Spleen (tissue), 7 donors: ENCODE measurements at regions not wholly inside any gene's neighbourhood (a gene's known extent, or its start where the extent isn't known, plus 50 kb on each side); places are given as distances from the start of the nearest gene placed in this dataset.

ENCODE experiments used
- POLR2A ChIP-seq, 3 donors: fragments of 450-650 bp; IDR thresholded peaks; one replicate each; pipeline ENCODE4 v1.5.1; 2017; ENCODE audit warnings: antibody characterized with exemption in 3 of 3, mild to moderate bottlenecking in 1 of 3
- TF ChIP-seq, protein P1 (sequence below), 11 experiments: fragments of 200-600 bp in 7 of 11; fragments of 450-650 bp in 4 of 11; sonication (generic) in 4 of 11; IDR thresholded peaks in 8 of 11; conservative IDR thresholded peaks in 3 of 11; 1 replicate in 7 of 11; 2 replicates in 4 of 11; pipeline versions ENCODE4 v1.4.0 to v1.8.0; 2016 to 2021; ENCODE audit warnings: antibody characterized with exemption in 11 of 11, inconsistent platforms in 4 of 11, mild to moderate bottlenecking in 1 of 11
- donor health status: DM: no; HTN: no; CAD: no; lungs with moderate emphysema.
- donor health status: DM: no; HTN: no; CAD: no.
- donor health status: DM: no; HTN: no; CAD: no.

DNA sequence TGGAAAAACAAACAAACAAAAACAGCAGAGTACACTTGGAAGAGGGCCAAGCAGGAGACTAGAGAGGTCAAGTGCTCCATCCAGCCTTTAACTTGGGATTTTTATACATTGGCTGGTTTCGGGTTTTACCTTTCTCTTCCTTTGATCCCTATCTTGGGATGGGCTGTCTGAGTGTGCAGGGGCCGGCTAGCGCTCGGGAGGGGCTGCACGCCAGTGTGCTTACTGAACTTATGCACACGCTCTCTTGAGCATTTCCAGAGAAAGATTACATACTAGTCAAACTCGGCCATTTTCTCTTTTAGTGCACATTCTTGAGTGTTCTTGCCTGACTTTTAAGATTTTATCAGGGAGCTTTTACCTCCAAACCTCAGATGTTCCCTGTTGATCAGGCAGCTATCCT, 707.8 kb downstream of the DSC3 start:
- TF ChIP-seq, protein P1, sequence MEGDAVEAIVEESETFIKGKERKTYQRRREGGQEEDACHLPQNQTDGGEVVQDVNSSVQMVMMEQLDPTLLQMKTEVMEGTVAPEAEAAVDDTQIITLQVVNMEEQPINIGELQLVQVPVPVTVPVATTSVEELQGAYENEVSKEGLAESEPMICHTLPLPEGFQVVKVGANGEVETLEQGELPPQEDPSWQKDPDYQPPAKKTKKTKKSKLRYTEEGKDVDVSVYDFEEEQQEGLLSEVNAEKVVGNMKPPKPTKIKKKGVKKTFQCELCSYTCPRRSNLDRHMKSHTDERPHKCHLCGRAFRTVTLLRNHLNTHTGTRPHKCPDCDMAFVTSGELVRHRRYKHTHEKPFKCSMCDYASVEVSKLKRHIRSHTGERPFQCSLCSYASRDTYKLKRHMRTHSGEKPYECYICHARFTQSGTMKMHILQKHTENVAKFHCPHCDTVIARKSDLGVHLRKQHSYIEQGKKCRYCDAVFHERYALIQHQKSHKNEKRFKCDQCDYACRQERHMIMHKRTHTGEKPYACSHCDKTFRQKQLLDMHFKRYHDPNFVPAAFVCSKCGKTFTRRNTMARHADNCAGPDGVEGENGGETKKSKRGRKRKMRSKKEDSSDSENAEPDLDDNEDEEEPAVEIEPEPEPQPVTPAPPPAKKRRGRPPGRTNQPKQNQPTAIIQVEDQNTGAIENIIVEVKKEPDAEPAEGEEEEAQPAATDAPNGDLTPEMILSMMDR (IDR thresholded peaks at IDR 0.05 in 8 of 11, conservative IDR thresholded peaks at IDR 0.05 in 3 of 11), result no peak
- TF ChIP-seq POLR2A (IDR thresholded peaks at IDR 0.05), result no peak
